DND-41 (cell line): ENCODE measurements at regions not wholly inside any gene's neighbourhood (a gene's known extent, or its start where the extent isn't known, plus 50 kb on each side); places are given as distances from the start of the nearest gene placed in this dataset.

Experiments
- CTCF ChIP-seq: IDR thresholded peaks from 2 replicates; pipeline ENCODE4 v1.5.1; 2012; ENCODE audit warnings: borderline replicate concordance, low read length, moderate library complexity, mild to moderate bottlenecking; ENCODE audit not compliant: poor library complexity, severe bottlenecking; ENCODE audit errors: extremely low read depth
- EZH2 ChIP-seq: IDR thresholded peaks from 3 replicates; pipeline ENCODE4 v1.6.1; 2012; ENCODE audit warnings: borderline replicate concordance, low read depth, mild to moderate bottlenecking, moderate library complexity, low read length, inconsistent platforms; ENCODE audit not compliant: severe bottlenecking

- TF ChIP-seq CTCF = no peak
- TF ChIP-seq EZH2 = no peak
Measured at GRCh38 chr21:31416465-31416864, 72.4 kb upstream of the TIAM1 start.
